PC-3 (cell line): ENCODE measurements at regions not wholly inside any gene's neighbourhood (a gene's known extent, or its start where the extent isn't known, plus 50 kb on each side); places are given as distances from the start of the nearest gene placed in this dataset.
"Not testable (repeated sequence)": the region's sequence is repeated elsewhere in the genome, so short reads cannot be mapped to it uniquely, and the experiment has no call there.

Source experiments
- ATAC-seq: fragments of 200-7000 bp; cut with Tn5 transposase; 2 replicates; pipeline ENCODE4 v1.9.1; 2020; ENCODE audit warnings: mild to moderate bottlenecking, moderate library complexity
- BruUV-seq: library from RNA; stranded (reverse); fragments of 400-500 nt; replicated peaks from 2 replicates; lab custom pipeline; 2021; lab: Mats Ljungman, UMichigan
- CTCF ChIA-PET: fragments of 300-600 bp; sonication (Branson Sonifier 250); formaldehyde crosslinking; loops from one replicate; lab custom pipeline; 2022; ENCODE audit warnings: antibody characterized with exemption; lab: Charles Lee
- POLR2A ChIA-PET: fragments of 300-600 bp; sonication (Branson Sonifier 250); formaldehyde crosslinking; loops from one replicate; lab custom pipeline; 2022; ENCODE audit warnings: antibody characterized with exemption; ENCODE audit not compliant: unreplicated experiment; lab: Charles Lee
- DNase-seq: peaks from one replicate; pipeline ENCODE4 v3.0.0-alpha.2; 2015
- H2AFZ ChIP-seq: fragments of 300-600 bp; sonication (generic); 2 replicates; pipeline ENCODE4 v1.6.0; 2016; ENCODE audit warnings: antibody characterized with exemption, low read length
- H3F3A ChIP-seq: fragments of 300-600 bp; sonication (generic); one replicate; pipeline ENCODE4 v1.6.0; 2017; ENCODE audit warnings: antibody characterized with exemption, low read length, control low read depth, mild to moderate bottlenecking; ENCODE audit not compliant: unreplicated experiment
- H3K27ac ChIP-seq: fragments of 300-600 bp; sonication (generic); 2 replicates; pipeline ENCODE4 v1.5.1; 2016; ENCODE audit warnings: mild to moderate bottlenecking, low read length
- H3K27me3 ChIP-seq: fragments of 300-600 bp; sonication (generic); 2 replicates; pipeline ENCODE4 v1.6.1; 2016; ENCODE audit warnings: low read length, mixed read lengths
- H3K36me3 ChIP-seq: fragments of 300-600 bp; sonication (generic); 2 replicates; pipeline ENCODE4 v1.6.1; 2016; ENCODE audit warnings: low read depth, mixed run types, low read length, mixed read lengths
- H3K4me1 ChIP-seq: fragments of 300-600 bp; sonication (generic); 2 replicates; pipeline ENCODE4 v1.5.1; 2016; ENCODE audit warnings: low read length; ENCODE audit not compliant: insufficient read depth
- H3K4me2 ChIP-seq: fragments of 300-600 bp; sonication (generic); 2 replicates; pipeline ENCODE4 v1.6.0; 2016; ENCODE audit warnings: low read length
- H3K4me3 ChIP-seq: fragments of 300-600 bp; sonication (generic); 2 replicates; pipeline ENCODE4 v1.5.1; 2016; ENCODE audit warnings: mild to moderate bottlenecking, low read length, mixed read lengths
- H3K79me2 ChIP-seq: fragments of 300-600 bp; sonication (generic); 2 replicates; pipeline ENCODE4 v1.6.1; 2017; ENCODE audit warnings: low read length, mixed read lengths
- H3K9ac ChIP-seq: fragments of 300-600 bp; sonication (generic); 2 replicates; pipeline ENCODE4 v1.6.0; 2016; ENCODE audit warnings: mild to moderate bottlenecking, low read length
- H3K9me2 ChIP-seq: fragments of 300-600 bp; sonication (generic); replicated peaks from 2 replicates; pipeline ENCODE4 v1.6.1; 2016; ENCODE audit warnings: mixed run types, low read length, mixed read lengths
- H3K9me3 ChIP-seq: fragments of 300-600 bp; sonication (generic); 2 replicates; pipeline ENCODE4 v1.6.1; 2016; ENCODE audit warnings: low read length, mixed read lengths
- H4K20me1 ChIP-seq: fragments of 300-600 bp; sonication (generic); 2 replicates; pipeline ENCODE4 v1.6.1; 2016; ENCODE audit warnings: low read length, mixed read lengths
- intact Hi-C: fragments of 100-400 bp; cut with micrococcal nuclease; formaldehyde crosslinking; loops from 2 replicates; pipeline ENCODE4 v1.9.0; 2023

- peaks cover 18% of the 10 kb centered on the region for H3K9me3 ChIP-seq
- POLR2A ChIA-PET, H3K79me2 ChIP-seq, DNase-seq, ATAC-seq, H4K20me1 ChIP-seq, H3K9me2 ChIP-seq, intact Hi-C loops, H2AFZ ChIP-seq, H3F3A ChIP-seq, H3K27me3 ChIP-seq, H3K4me3 ChIP-seq, BruUV-seq, H3K36me3 ChIP-seq, CTCF ChIA-PET, H3K4me1 ChIP-seq, H3K9ac ChIP-seq, H3K4me2 ChIP-seq, H3K27ac ChIP-seq: not testable (repeated sequence)
Measured at GRCh38 chr21:9883047-9883446, 638.3 kb upstream of the TPTE start.

- H3K79me2 ChIP-seq, H3K9me2 ChIP-seq, H3F3A ChIP-seq, H3K27me3 ChIP-seq, H3K27ac ChIP-seq, intact Hi-C loops, H3K4me3 ChIP-seq, CTCF ChIA-PET, H3K4me2 ChIP-seq, H2AFZ ChIP-seq, H4K20me1 ChIP-seq, H3K4me1 ChIP-seq, ATAC-seq, H3K9ac ChIP-seq, H3K36me3 ChIP-seq, POLR2A ChIA-PET, BruUV-seq: not testable (repeated sequence)
- H3K9me3 ChIP-seq = peaks cover 18% of the 10 kb centered on the region
- peak; percentile 3 for DNase-seq
Measured at GRCh38 chr21:9883571-9884282, 637.7 kb upstream of the TPTE start.

- H2AFZ ChIP-seq, H4K20me1 ChIP-seq, CTCF ChIA-PET, H3K27me3 ChIP-seq, H3K27ac ChIP-seq, H3K36me3 ChIP-seq, BruUV-seq, ATAC-seq, H3K9ac ChIP-seq, H3K4me1 ChIP-seq, H3K4me2 ChIP-seq, H3K79me2 ChIP-seq, intact Hi-C loops, POLR2A ChIA-PET, H3K9me2 ChIP-seq, DNase-seq, H3K4me3 ChIP-seq, H3F3A ChIP-seq: not testable (repeated sequence)
- H3K9me3 ChIP-seq = peaks cover 25% of the 10 kb centered on the region; the same call in 1 of the 2 replicates
Measured at GRCh38 chr21:9888500-9888899, 632.9 kb upstream of the TPTE start.

- DNase-seq, CTCF ChIA-PET, H3K4me2 ChIP-seq, H4K20me1 ChIP-seq, H3K36me3 ChIP-seq, ATAC-seq, H3F3A ChIP-seq, H3K9ac ChIP-seq, H3K27ac ChIP-seq, H3K4me1 ChIP-seq, H3K4me3 ChIP-seq, POLR2A ChIA-PET, H3K79me2 ChIP-seq, H3K9me2 ChIP-seq, intact Hi-C loops, BruUV-seq, H2AFZ ChIP-seq, H3K27me3 ChIP-seq: not testable (repeated sequence)
- peaks cover 29% of the 10 kb centered on the region for H3K9me3 ChIP-seq
Measured at GRCh38 chr21:9903579-9903978, 617.8 kb upstream of the TPTE start.

GRCh38 chr21:9914135-9914534 lies 607.2 kb upstream of the TPTE start:
- H3K79me2 ChIP-seq, H3K4me1 ChIP-seq, intact Hi-C loops, DNase-seq, H2AFZ ChIP-seq, ATAC-seq, H3F3A ChIP-seq, POLR2A ChIA-PET, H3K27me3 ChIP-seq, H3K9me3 ChIP-seq, CTCF ChIA-PET, H3K9ac ChIP-seq, H3K36me3 ChIP-seq, H3K4me2 ChIP-seq, H4K20me1 ChIP-seq, H3K9me2 ChIP-seq, H3K27ac ChIP-seq, H3K4me3 ChIP-seq, BruUV-seq: not testable (repeated sequence)

GRCh38 chr21:9919446-9919845 lies 601.9 kb upstream of the TPTE start:
- POLR2A ChIA-PET, H3K27ac ChIP-seq: not testable (repeated sequence)

GRCh38 chr21:9943639-9944038 lies 577.7 kb upstream of the TPTE start:
- intact Hi-C loops, H2AFZ ChIP-seq, H3K4me1 ChIP-seq, H3K27ac ChIP-seq, H3K9me2 ChIP-seq, POLR2A ChIA-PET, H4K20me1 ChIP-seq, H3K79me2 ChIP-seq, DNase-seq, H3K36me3 ChIP-seq, H3F3A ChIP-seq, H3K4me2 ChIP-seq, H3K9ac ChIP-seq, H3K27me3 ChIP-seq, BruUV-seq, H3K4me3 ChIP-seq, ATAC-seq, CTCF ChIA-PET: not testable (repeated sequence)
- H3K9me3 ChIP-seq = peaks cover 55% of the 10 kb centered on the region

More at GRCh38 chr21:9919446-9919845, 601.9 kb upstream of the TPTE start:
- H3K9ac ChIP-seq, H4K20me1 ChIP-seq, H3K27me3 ChIP-seq, ATAC-seq, H3F3A ChIP-seq, intact Hi-C loops, BruUV-seq, H3K4me1 ChIP-seq, H3K9me2 ChIP-seq, H3K36me3 ChIP-seq, DNase-seq, H3K79me2 ChIP-seq, CTCF ChIA-PET, H3K4me3 ChIP-seq, H2AFZ ChIP-seq, H3K9me3 ChIP-seq, H3K4me2 ChIP-seq: not testable (repeated sequence)
